ENCODE measurements at regions not wholly inside any gene's neighbourhood (a gene's known extent, or its start where the extent isn't known, plus 50 kb on each side); places are given as distances from the start of the nearest gene placed in this dataset.
A peak's percentile ranks its signal among the peaks of the same experiment; 100 is the strongest.

GRCh38 chr5:153896701-153897100 is 142.0 kb downstream of the FAM114A2 start:
- Histone ChIP-seq H3K4me3 (no peak overlapping the region), H3K4me1 (replicated peaks in 1 of 2) (peaks cover 0 to 3% of the 10 kb centered on the region in 2 donors), H3K27ac (no peak overlapping the region)
- in situ Hi-C loops (cut with MboI; ENCODE audit: low pct_unique_long_range_greater_than_20kb in 2 of 9, low sequenced_read_pairs in 9 of 9, unreplicated experiment in 9 of 9): no loop called here
- ATAC-seq (replicated peaks in 6 of 8): peak in 1 of 8 experiments; percentile 43

- Histone ChIP-seq H3K27ac (no peak overlapping the region), H3K4me1 (replicated peaks in 1 of 2) (peaks cover 0 to 3% of the 10 kb centered on the region in 2 donors), H3K4me3 (no peak overlapping the region)
- WGBS, 10 experiments: 0 to 100% (median 88%) methylated on average over 2 of the region's 2 CpGs
- no peak for ATAC-seq (replicated peaks in 6 of 8)
- in situ Hi-C loops (cut with MboI; ENCODE audit: low pct_unique_long_range_greater_than_20kb in 2 of 9, low sequenced_read_pairs in 9 of 9, unreplicated experiment in 9 of 9): no loop called here
Observed at GRCh38 chr5:153896117-153896516, 142.6 kb downstream of the FAM114A2 start.

GRCh38 chr5:153895266-153895665 is 143.4 kb downstream of the FAM114A2 start:
- H3K27ac ChIP-seq: no peak overlapping the region
- H3K4me3 ChIP-seq: no peak overlapping the region
- 69 to 100% (median 83%) methylated on average over 1 to 3 of the region's 3 CpGs; no CpG with 5 or more reads in 2 of the 10 experiments for WGBS, 10 experiments
- in situ Hi-C loops (cut with MboI; ENCODE audit: low pct_unique_long_range_greater_than_20kb in 2 of 9, low sequenced_read_pairs in 9 of 9, unreplicated experiment in 9 of 9): no loop called here
- peaks cover 0 to 3% of the 10 kb centered on the region in 2 donors for H3K4me1 ChIP-seq (replicated peaks in 1 of 2)
- ATAC-seq (replicated peaks in 6 of 8): no peak

- in situ Hi-C loops (cut with MboI; ENCODE audit: low pct_unique_long_range_greater_than_20kb in 2 of 9, low sequenced_read_pairs in 9 of 9, unreplicated experiment in 9 of 9): no loop called here
- peaks cover 0 to 2% of the 10 kb centered on the region in 2 donors for H3K4me1 ChIP-seq (replicated peaks in 1 of 2)
- no peak overlapping the region for H3K27ac ChIP-seq
- peak in 1 of 8 experiments; percentile 35 for ATAC-seq (replicated peaks in 6 of 8)
- 50 to 100% (median 91%) methylated on average over 2 to 3 of the region's 5 CpGs; no CpG with 5 or more reads in 4 of the 10 experiments for WGBS, 10 experiments
- H3K4me3 ChIP-seq: no peak overlapping the region
Observed at GRCh38 chr5:153893817-153894216, 144.9 kb downstream of the FAM114A2 start.

- no peak overlapping the region for H3K4me3 ChIP-seq
- no peak overlapping the region for H3K27ac ChIP-seq
- in situ Hi-C loops (cut with MboI; ENCODE audit: low pct_unique_long_range_greater_than_20kb in 2 of 9, low sequenced_read_pairs in 9 of 9, unreplicated experiment in 9 of 9): no loop called here
- H3K4me1 ChIP-seq (replicated peaks in 1 of 2): peaks cover 0 to 1% of the 10 kb centered on the region in 2 donors
- no peak for ATAC-seq (replicated peaks in 6 of 8)
Observed at GRCh38 chr5:153891394-153891793, 147.3 kb downstream of the FAM114A2 start.

GRCh38 chr5:153888781-153889180 is 149.9 kb downstream of the FAM114A2 start:
- H3K27ac ChIP-seq: no peak overlapping the region

GRCh38 chr5:153885141-153885540 is 153.6 kb downstream of the FAM114A2 start:
- Histone ChIP-seq H3K27ac (no peak overlapping the region), H3K4me1 (replicated peaks in 1 of 2) (peaks cover 3 to 10% of the 10 kb centered on the region in 2 donors), H3K4me3 (no peak overlapping the region)
- WGBS, 10 experiments: 0 to 100% (median 49%) methylated on average over 1 to 3 of the region's 3 CpGs
- ATAC-seq (replicated peaks in 6 of 8): no peak
- in situ Hi-C loops (cut with MboI; ENCODE audit: low pct_unique_long_range_greater_than_20kb in 2 of 9, low sequenced_read_pairs in 9 of 9, unreplicated experiment in 9 of 9): no loop called here

More at GRCh38 chr5:153888781-153889180, 149.9 kb downstream of the FAM114A2 start:
- ATAC-seq (replicated peaks in 6 of 8): peak in 1 of 8 experiments; percentile 12
- WGBS, 10 experiments: 14 to 83% (median 73%) methylated on average over 1 to 5 of the region's 5 CpGs
- Histone ChIP-seq H3K4me1 (replicated peaks in 1 of 2) (peaks cover 0 to 6% of the 10 kb centered on the region in 2 donors), H3K4me3 (no peak overlapping the region)
- in situ Hi-C loops (cut with MboI; ENCODE audit: low pct_unique_long_range_greater_than_20kb in 2 of 9, low sequenced_read_pairs in 9 of 9, unreplicated experiment in 9 of 9): no loop called here

- Histone ChIP-seq H3K4me3 (no peak overlapping the region), H3K4me1 (replicated peaks in 1 of 2) (peaks cover 7 to 15% of the 10 kb centered on the region in 2 donors), H3K27ac (no peak overlapping the region)
- WGBS, 10 experiments: 33 to 100% (median 91%) methylated on average over 1 to 4 of the region's 4 CpGs; no CpG with 5 or more reads in 2 of the 10 experiments
- no peak for ATAC-seq (replicated peaks in 6 of 8)
- in situ Hi-C loops (cut with MboI; ENCODE audit: low pct_unique_long_range_greater_than_20kb in 2 of 9, low sequenced_read_pairs in 9 of 9, unreplicated experiment in 9 of 9): no loop called here
Observed at GRCh38 chr5:153884612-153884957, 154.1 kb downstream of the FAM114A2 start.

- Histone ChIP-seq H3K27ac (no peak overlapping the region), H3K4me3 (no peak overlapping the region), H3K4me1 (replicated peaks in 1 of 2) (peaks cover 7 to 18% of the 10 kb centered on the region in 2 donors)
- ATAC-seq (replicated peaks in 6 of 8): peak in 1 of 8 experiments; percentile 51
- WGBS, 10 experiments: 15 to 100% (median 71%) methylated on average over 1 to 6 of the region's 6 CpGs
- in situ Hi-C loops (cut with MboI; ENCODE audit: low pct_unique_long_range_greater_than_20kb in 2 of 9, low sequenced_read_pairs in 9 of 9, unreplicated experiment in 9 of 9): no loop called here
Observed at GRCh38 chr5:153883854-153884611, 154.7 kb downstream of the FAM114A2 start.

GRCh38 chr5:153881687-153882086 is 157.0 kb downstream of the FAM114A2 start:
- 0 to 100% (median 80%) methylated on average over 1 of the region's 1 CpG; no CpG with 5 or more reads in 3 of the 10 experiments for WGBS, 10 experiments
- Histone ChIP-seq H3K4me1 (replicated peaks in 1 of 2) (peaks cover 7 to 18% of the 10 kb centered on the region in 2 donors), H3K4me3 (no peak overlapping the region), H3K27ac (no peak overlapping the region)
- in situ Hi-C loops (cut with MboI; ENCODE audit: low pct_unique_long_range_greater_than_20kb in 2 of 9, low sequenced_read_pairs in 9 of 9, unreplicated experiment in 9 of 9): no loop called here
- ATAC-seq (replicated peaks in 6 of 8): no peak

- in situ Hi-C loops (cut with MboI; ENCODE audit: low pct_unique_long_range_greater_than_20kb in 2 of 9, low sequenced_read_pairs in 9 of 9, unreplicated experiment in 9 of 9): no loop called here
- peak in 5 of 8 experiments; percentile 28 to 74 (median 50) for ATAC-seq (replicated peaks in 6 of 8)
- Histone ChIP-seq H3K27ac (no peak overlapping the region), H3K4me1 (replicated peaks in 1 of 2) (peaks cover 7 to 12% of the 10 kb centered on the region in 2 donors), H3K4me3 (no peak overlapping the region)
- WGBS, 10 experiments: 0 to 80% (median 39%) methylated on average over 1 of the region's 1 CpG; no CpG with 5 or more reads in 2 of the 10 experiments
Observed at GRCh38 chr5:153880106-153880505, 158.6 kb downstream of the FAM114A2 start.

- no peak for ATAC-seq (replicated peaks in 6 of 8)
- Histone ChIP-seq H3K27ac (no peak overlapping the region), H3K4me3 (no peak overlapping the region), H3K4me1 (replicated peaks in 1 of 2) (peaks cover 7 to 12% of the 10 kb centered on the region in 2 donors)
- in situ Hi-C loops (cut with MboI; ENCODE audit: low pct_unique_long_range_greater_than_20kb in 2 of 9, low sequenced_read_pairs in 9 of 9, unreplicated experiment in 9 of 9): no loop called here
Observed at GRCh38 chr5:153879596-153879995, 159.1 kb downstream of the FAM114A2 start.

GRCh38 chr5:153866176-153866575 is 172.5 kb downstream of the FAM114A2 start:
- in situ Hi-C loops (cut with MboI; ENCODE audit: low pct_unique_long_range_greater_than_20kb in 2 of 9, low sequenced_read_pairs in 9 of 9, unreplicated experiment in 9 of 9): no loop called here
- 0 to 100% (median 72%) methylated on average over 1 to 4 of the region's 4 CpGs; no CpG with 5 or more reads in 2 of the 10 experiments for WGBS, 10 experiments
- H3K4me3 ChIP-seq: no peak overlapping the region
- H3K27ac ChIP-seq: no peak overlapping the region
- peak in 2 of 8 experiments; percentile 46 to 72 for ATAC-seq (replicated peaks in 6 of 8)
- peaks cover 2 to 32% of the 10 kb centered on the region in 2 donors for H3K4me1 ChIP-seq (replicated peaks in 1 of 2)

GRCh38 chr5:153865016-153865415 is 173.7 kb downstream of the FAM114A2 start:
- Histone ChIP-seq H3K4me3 (no peak overlapping the region), H3K27ac (no peak overlapping the region), H3K4me1 (replicated peaks in 1 of 2) (peaks cover 9 to 44% of the 10 kb centered on the region in 2 donors)
- in situ Hi-C loops (cut with MboI; ENCODE audit: low pct_unique_long_range_greater_than_20kb in 2 of 9, low sequenced_read_pairs in 9 of 9, unreplicated experiment in 9 of 9): no loop called here
- 33 to 100% (median 60%) methylated on average over 1 to 2 of the region's 2 CpGs; no CpG with 5 or more reads in 1 of the 10 experiments for WGBS, 10 experiments
- no peak for ATAC-seq (replicated peaks in 6 of 8)

All from motor neuron (in vitro differentiated cells).